OCI-LY7 (cell line): ENCODE measurements at regions not wholly inside any gene's neighbourhood (a gene's known extent, or its start where the extent isn't known, plus 50 kb on each side); places are given as distances from the start of the nearest gene placed in this dataset.

Source experiments
- BruUV-seq: library from RNA; stranded (reverse); fragments of 400-500 nt; replicated peaks from 2 replicates; lab custom pipeline; 2021; lab: Mats Ljungman, UMichigan
- CTCF ChIA-PET: fragments of 300-600 bp; sonication (Branson Sonifier 250); formaldehyde crosslinking; loops from one replicate; lab custom pipeline; 2022; ENCODE audit warnings: antibody characterized with exemption; ENCODE audit not compliant: unreplicated experiment; lab: Charles Lee
- POLR2A ChIA-PET: fragments of 300-600 bp; sonication (Branson Sonifier 250); formaldehyde crosslinking; loops from one replicate; lab custom pipeline; 2022; ENCODE audit warnings: antibody characterized with exemption; lab: Charles Lee
- DNase-seq: peaks from one replicate; pipeline ENCODE4 v3.0.0-alpha.2; 2015; ENCODE audit warnings: low spot score
- H2AFZ ChIP-seq: fragments of 200-600 bp; sonication (generic), shearing (Covaris generic); 2 replicates; pipeline ENCODE4 v1.6.1; 2014; ENCODE audit warnings: mild to moderate bottlenecking, antibody characterized with exemption, low read length, moderate library complexity
- H3K27ac ChIP-seq: fragments of 200-600 bp; sonication (generic); 2 replicates; pipeline ENCODE4 v1.5.1; 2014; ENCODE audit warnings: mixed run types, low read depth, mild to moderate bottlenecking, moderate library complexity, low read length, inconsistent platforms; ENCODE audit not compliant: poor library complexity, severe bottlenecking
- H3K36me3 ChIP-seq: fragments of 200-600 bp; sonication (generic); 2 replicates; pipeline ENCODE4 v1.6.1; 2014; ENCODE audit warnings: mild to moderate bottlenecking, antibody characterized with exemption, low read length, moderate library complexity, mixed read lengths; ENCODE audit not compliant: insufficient read depth
- H3K4me1 ChIP-seq: fragments of 200-600 bp; sonication (generic); 2 replicates; pipeline ENCODE4 v1.5.1; 2014; ENCODE audit warnings: mild to moderate bottlenecking, low read length; ENCODE audit not compliant: insufficient read depth, poor library complexity, severe bottlenecking
- H3K4me2 ChIP-seq: fragments of 200-600 bp; sonication (generic); 2 replicates; pipeline ENCODE4 v1.6.1; 2014; ENCODE audit warnings: mild to moderate bottlenecking, low read length
- H3K4me3 ChIP-seq: fragments of 200-600 bp; sonication (generic); 2 replicates; pipeline ENCODE4 v1.5.1; 2014; ENCODE audit warnings: mild to moderate bottlenecking, low read depth, low read length; ENCODE audit not compliant: poor library complexity, severe bottlenecking
- H3K79me2 ChIP-seq: fragments of 200-600 bp; sonication (generic); 2 replicates; pipeline ENCODE4 v1.6.1; 2016; ENCODE audit warnings: low read depth, mild to moderate bottlenecking, low read length, moderate library complexity, mixed read lengths; ENCODE audit not compliant: insufficient read depth
- H3K9me2 ChIP-seq: fragments of 200-600 bp; sonication (generic); 2 replicates; pipeline ENCODE4 v1.6.1; 2016; ENCODE audit warnings: mild to moderate bottlenecking, low read length, mixed read lengths; ENCODE audit not compliant: insufficient read depth
- H3K9me3 ChIP-seq: fragments of 200-600 bp; sonication (generic); 2 replicates; pipeline ENCODE4 v1.6.1; 2014; ENCODE audit warnings: mild to moderate bottlenecking, mixed run types, low read length, mixed read lengths
- H4K20me1 ChIP-seq: fragments of 200-600 bp; sonication (generic); 2 replicates; pipeline ENCODE4 v1.6.1; 2014; ENCODE audit warnings: mild to moderate bottlenecking, antibody characterized with exemption, low read length, moderate library complexity, mixed read lengths; ENCODE audit not compliant: insufficient read depth
- CTCF ChIP-seq: fragments of 200-600 bp; sonication (generic); conservative IDR thresholded peaks from 2 replicates; pipeline ENCODE4 v1.5.1; 2014; ENCODE audit warnings: mild to moderate bottlenecking, antibody characterized with exemption, low read length, moderate library complexity, mixed read lengths
- EZH2phosphoT487 ChIP-seq: fragments of 200-600 bp; sonication (generic); IDR thresholded peaks from 2 replicates; pipeline ENCODE4 v1.6.1; 2018; ENCODE audit warnings: low read depth, borderline replicate concordance, mild to moderate bottlenecking, mixed run types, antibody characterized with exemption, low read length, moderate library complexity, mixed read lengths
- intact Hi-C: fragments of 100-400 bp; cut with micrococcal nuclease; formaldehyde crosslinking; loops from one replicate; pipeline ENCODE4 v1.10.0; 2022; ENCODE audit not compliant: unreplicated experiment

GRCh38 chr13:106997696-106998095 is 429.8 kb upstream of the ARGLU1 start:
- no peak for DNase-seq
- no peak for TF ChIP-seq EZH2phosphoT487
- no peak for TF ChIP-seq CTCF
- Histone ChIP-seq H3K4me2 (peak overlapping the region; percentile 49; the same call in 1 of the 2 replicates), H3K27ac (no peak overlapping the region), H3K9me3 (no peaks in the 10 kb centered on the region), H3K36me3 (no peaks in the 10 kb centered on the region), H3K4me3 (no peak overlapping the region), H3K79me2 (no peaks in the 10 kb centered on the region), H2AFZ (no peak overlapping the region), H3K9me2 (no peaks in the 10 kb centered on the region), H3K4me1 (peaks cover 42% of the 10 kb centered on the region), H4K20me1 (no peaks in the 10 kb centered on the region)
- ChIA-PET POLR2A (interaction anchor here (0.8 kb wide), 1 partner anchor 12 kb away, joined by 4 read pairs; no protein-coding TSS in a partner anchor), CTCF (no interaction called here)
- intact Hi-C loops = no loop called here
- BruUV-seq = no TSS peak

- no peak for DNase-seq
- H4K20me1 ChIP-seq = no peaks in the 10 kb centered on the region
- peak overlapping the region; percentile 61; the same call in 1 of the 2 replicates for H2AFZ ChIP-seq
- H3K27ac ChIP-seq = no peak overlapping the region
- ChIA-PET POLR2A (interaction anchor here (0.7 kb wide), 1 partner anchor 129 kb away, joined by 3 read pairs; no protein-coding TSS in a partner anchor), CTCF (no interaction called here)
- peaks cover 42% of the 10 kb centered on the region for H3K4me1 ChIP-seq
- TF ChIP-seq CTCF (no peak), EZH2phosphoT487 (no peak)
- H3K9me3 ChIP-seq = no peaks in the 10 kb centered on the region
- BruUV-seq = no TSS peak
- no peak overlapping the region for H3K4me3 ChIP-seq
- no peaks in the 10 kb centered on the region for H3K36me3 ChIP-seq
- H3K9me2 ChIP-seq = no peaks in the 10 kb centered on the region
- intact Hi-C loops = no loop called here
- no peak overlapping the region for H3K4me2 ChIP-seq
- no peaks in the 10 kb centered on the region for H3K79me2 ChIP-seq
Measured at GRCh38 chr13:106996867-106997618, 429.1 kb upstream of the ARGLU1 start.

DNA sequence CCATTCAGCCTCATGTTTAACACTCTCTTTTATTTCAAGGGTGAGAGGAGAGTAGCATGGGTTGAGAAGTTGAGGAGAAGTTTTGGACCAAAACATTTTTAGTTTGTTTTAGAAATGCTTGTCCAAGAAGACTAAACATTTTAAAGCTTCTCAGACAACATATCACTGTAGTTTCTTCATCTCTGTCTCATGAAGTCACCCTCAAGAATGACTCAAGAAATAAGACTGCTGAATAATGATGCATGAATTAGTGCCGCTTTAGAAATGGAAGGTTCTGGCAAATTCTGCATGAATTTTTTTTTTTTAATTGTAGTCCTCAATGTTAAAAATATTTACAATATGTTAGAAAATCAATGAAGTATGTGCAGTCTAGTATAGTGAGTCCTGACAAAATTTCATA is 422.7 kb upstream of the ARGLU1 start:
- POLR2A ChIA-PET = no interaction called here
- 0 out of 2 replicates have a peak overlapping the region, but pooled peaks have one; percentile 17 for H3K4me2 ChIP-seq
- no peaks in the 10 kb centered on the region for H3K9me3 ChIP-seq
- H3K4me1 ChIP-seq = peaks cover 34% of the 10 kb centered on the region
- no peaks in the 10 kb centered on the region for H3K79me2 ChIP-seq
- no peak overlapping the region for H3K4me3 ChIP-seq
- H3K36me3 ChIP-seq = no peaks in the 10 kb centered on the region
- CTCF ChIA-PET = no interaction called here
- intact Hi-C loops = loop anchor here (5.0 kb wide), 1 partner anchor 73 kb away; no protein-coding TSS in a partner anchor
- peak overlapping the region; percentile 32 for H3K27ac ChIP-seq
- no TSS peak for BruUV-seq
- TF ChIP-seq CTCF (no peak), EZH2phosphoT487 (no peak)
- no peak for DNase-seq
- peak overlapping the region; percentile 79 for H2AFZ ChIP-seq
- no peaks in the 10 kb centered on the region for H3K9me2 ChIP-seq
- H4K20me1 ChIP-seq = no peaks in the 10 kb centered on the region
